Body of pancreas (tissue), 4 donors: ENCODE measurements at regions not wholly inside any gene's neighbourhood (a gene's known extent, or its start where the extent isn't known, plus 50 kb on each side); places are given as distances from the start of the nearest gene placed in this dataset.

Source experiments
- ATAC-seq: fragments of 150-250 bp; one replicate; pipeline ENCODE4 v1.9.1; 2016
- DNase-seq, 4 donors: peaks; one replicate each; pipeline ENCODE4 v3.0.0-alpha.2; 2019
- H3K27ac ChIP-seq, 4 donors: fragments of 200-600 bp; sonication (generic); 1 replicate in 3 of 4; 2 replicates in 1 of 4; pipeline versions ENCODE4 v1.5.1 to v1.6.1; 2016 to 2019; ENCODE audit warnings: mild to moderate bottlenecking in 1 of 4, mixed read lengths in 1 of 4, moderate library complexity in 1 of 4
- H3K27me3 ChIP-seq, 2 donors: fragments of 200-600 bp; sonication (generic); one replicate each; pipeline ENCODE4 v1.6.0; 2016; ENCODE audit warnings: mild to moderate bottlenecking in 1 of 2
- H3K36me3 ChIP-seq, 2 donors: fragments of 200-600 bp; sonication (generic); replicated peaks in 1 of 2; 2 replicates each; pipeline ENCODE4 v1.5.1; 2016; ENCODE audit warnings: low read depth in 2 of 2; ENCODE audit not compliant: insufficient read depth in 1 of 2
- H3K4me1 ChIP-seq: fragments of 200-600 bp; sonication (generic); one replicate; pipeline ENCODE4 v1.6.0; 2016
- H3K4me3 ChIP-seq, 2 donors: fragments of 200-600 bp; sonication (generic); 1 replicate in 1 of 2; 2 replicates in 1 of 2; pipeline ENCODE4 v1.5.1; 2016 to 2019
- H3K9me3 ChIP-seq, 3 donors: fragments of 200-600 bp; sonication (generic); 1 replicate in 2 of 3; 2 replicates in 1 of 3; pipeline ENCODE4 v1.5.1; 2016
- POLR2A ChIP-seq, 3 donors: fragments of 450-650 bp; IDR thresholded peaks; one replicate each; pipeline ENCODE4 v1.6.1; 2016; ENCODE audit warnings: antibody characterized with exemption in 3 of 3, mild to moderate bottlenecking in 2 of 3
- WGBS, 2 donors: methylation state at CpG; one replicate each; pipeline ENCODE4 v1.1.5; 2017; 5-methylcytosine and 5-hydroxymethylcytosine counted together
- intact Hi-C: fragments of 100-400 bp; cut with DNase I; formaldehyde crosslinking; loops from one replicate; pipeline ENCODE4 v1.15.1; 2023
- TF ChIP-seq, protein P1 (sequence below), 7 experiments: fragments of 450-650 bp in 4 of 7; fragments of 200-600 bp in 3 of 7; sonication (generic) in 3 of 7; IDR thresholded peaks; one replicate each; pipeline ENCODE4 v1.5.1; 2016 to 2019; ENCODE audit warnings: antibody characterized with exemption in 7 of 7

DNA sequence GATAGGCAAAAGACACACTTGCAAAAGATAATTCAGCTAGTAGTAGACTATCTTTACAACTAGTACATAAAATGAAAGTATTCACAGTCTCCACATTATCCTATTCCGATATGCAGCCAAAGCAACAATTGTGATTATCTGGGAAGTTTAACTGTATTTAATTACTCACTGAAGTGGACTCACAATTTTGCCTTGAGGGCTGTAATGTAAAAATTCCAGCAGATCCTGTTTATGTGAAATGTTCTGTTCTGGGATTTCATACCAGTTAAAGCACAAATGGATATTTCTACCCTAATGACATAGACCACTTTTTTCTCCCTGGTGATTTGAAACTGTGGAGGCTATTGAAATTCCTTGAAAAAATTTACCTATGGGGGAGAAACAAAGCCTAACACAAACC lies 474.4 kb upstream of the EDIL3 start:
- intact Hi-C loops, result no loop called here
- no peak for TF ChIP-seq POLR2A (IDR thresholded peaks at IDR 0.05)
- TF ChIP-seq, protein P1, sequence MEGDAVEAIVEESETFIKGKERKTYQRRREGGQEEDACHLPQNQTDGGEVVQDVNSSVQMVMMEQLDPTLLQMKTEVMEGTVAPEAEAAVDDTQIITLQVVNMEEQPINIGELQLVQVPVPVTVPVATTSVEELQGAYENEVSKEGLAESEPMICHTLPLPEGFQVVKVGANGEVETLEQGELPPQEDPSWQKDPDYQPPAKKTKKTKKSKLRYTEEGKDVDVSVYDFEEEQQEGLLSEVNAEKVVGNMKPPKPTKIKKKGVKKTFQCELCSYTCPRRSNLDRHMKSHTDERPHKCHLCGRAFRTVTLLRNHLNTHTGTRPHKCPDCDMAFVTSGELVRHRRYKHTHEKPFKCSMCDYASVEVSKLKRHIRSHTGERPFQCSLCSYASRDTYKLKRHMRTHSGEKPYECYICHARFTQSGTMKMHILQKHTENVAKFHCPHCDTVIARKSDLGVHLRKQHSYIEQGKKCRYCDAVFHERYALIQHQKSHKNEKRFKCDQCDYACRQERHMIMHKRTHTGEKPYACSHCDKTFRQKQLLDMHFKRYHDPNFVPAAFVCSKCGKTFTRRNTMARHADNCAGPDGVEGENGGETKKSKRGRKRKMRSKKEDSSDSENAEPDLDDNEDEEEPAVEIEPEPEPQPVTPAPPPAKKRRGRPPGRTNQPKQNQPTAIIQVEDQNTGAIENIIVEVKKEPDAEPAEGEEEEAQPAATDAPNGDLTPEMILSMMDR (IDR thresholded peaks at IDR 0.05), result no peak
- Histone ChIP-seq H3K4me1 (no peaks in the 10 kb centered on the region), H3K27me3 (no peaks in the 10 kb centered on the region), H3K36me3 (no peaks in the 10 kb centered on the region), H3K9me3 (no peaks in the 10 kb centered on the region), H3K27ac (no peak overlapping the region), H3K4me3 (no peak overlapping the region)
- 67 to 83% methylated on average over 1 of the region's 1 CpG for WGBS, 2 donors
- ATAC-seq, result no peak
- DNase-seq, result no peak

DNA sequence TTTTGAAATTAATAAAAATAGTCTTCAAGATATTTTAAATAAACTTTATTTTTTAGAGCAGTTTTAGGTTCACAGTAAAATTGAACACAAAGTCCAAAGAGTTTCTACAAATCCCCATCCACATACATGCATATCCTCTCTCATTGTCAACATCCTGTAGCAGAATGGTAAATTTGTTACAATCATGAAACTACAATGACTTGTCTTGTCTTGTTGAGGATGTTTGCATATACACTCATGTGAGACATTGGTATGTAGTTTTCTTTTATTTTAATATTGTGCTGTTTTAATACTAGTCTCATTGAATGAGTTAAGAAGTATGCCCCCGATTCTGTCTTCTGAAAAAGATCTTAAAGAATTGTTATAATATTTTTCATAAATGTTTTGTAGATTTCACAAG lies 447.0 kb upstream of the EDIL3 start:
- WGBS, 2 donors, result 58 to 69% methylated on average over 1 of the region's 1 CpG
- intact Hi-C loops, result no loop called here
- Histone ChIP-seq H3K27ac (no peak overlapping the region), H3K4me1 (no peaks in the 10 kb centered on the region), H3K27me3 (no peaks in the 10 kb centered on the region), H3K9me3 (peaks cover 0 to 4% (median 0%) of the 10 kb centered on the region in 3 donors), H3K4me3 (no peak overlapping the region), H3K36me3 (no peaks in the 10 kb centered on the region)
- TF ChIP-seq, protein P1 (IDR thresholded peaks at IDR 0.05), result no peak
- TF ChIP-seq POLR2A (IDR thresholded peaks at IDR 0.05), result no peak
- DNase-seq (no peak), ATAC-seq (no peak)

DNA sequence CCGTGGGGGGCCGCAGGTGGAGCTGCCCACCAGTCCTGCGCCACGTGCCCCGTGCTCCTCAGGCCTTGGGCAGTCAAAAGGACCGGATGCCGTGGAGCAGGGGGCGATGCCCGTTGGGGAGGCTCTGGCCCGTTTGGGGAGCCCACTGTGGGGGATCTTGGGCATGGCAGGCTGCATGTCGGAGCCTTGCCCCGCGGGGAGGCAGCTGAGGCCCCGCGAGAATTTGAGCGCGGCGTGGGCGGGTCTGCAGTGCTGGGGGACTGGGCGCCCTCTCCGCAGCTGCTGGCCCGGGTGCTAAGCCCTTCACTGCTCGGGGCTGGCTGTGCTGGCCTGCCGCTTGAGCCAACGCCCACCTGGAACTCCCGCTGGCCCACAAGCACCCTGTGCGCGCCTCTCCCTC lies 445.6 kb upstream of the EDIL3 start:
- ATAC-seq (no peak), DNase-seq (no peak)
- 81 to 88% methylated on average over 15 to 21 of the region's 28 CpGs for WGBS, 2 donors
- TF ChIP-seq POLR2A (IDR thresholded peaks at IDR 0.05), result no peak
- TF ChIP-seq, protein P1 (IDR thresholded peaks at IDR 0.05), result no peak
- Histone ChIP-seq H3K9me3 (peaks cover 0 to 4% (median 0%) of the 10 kb centered on the region in 3 donors), H3K36me3 (no peaks in the 10 kb centered on the region), H3K4me1 (no peaks in the 10 kb centered on the region), H3K4me3 (no peak overlapping the region), H3K27me3 (no peaks in the 10 kb centered on the region), H3K27ac (no peak overlapping the region)
- intact Hi-C loops, result no loop called here

DNA sequence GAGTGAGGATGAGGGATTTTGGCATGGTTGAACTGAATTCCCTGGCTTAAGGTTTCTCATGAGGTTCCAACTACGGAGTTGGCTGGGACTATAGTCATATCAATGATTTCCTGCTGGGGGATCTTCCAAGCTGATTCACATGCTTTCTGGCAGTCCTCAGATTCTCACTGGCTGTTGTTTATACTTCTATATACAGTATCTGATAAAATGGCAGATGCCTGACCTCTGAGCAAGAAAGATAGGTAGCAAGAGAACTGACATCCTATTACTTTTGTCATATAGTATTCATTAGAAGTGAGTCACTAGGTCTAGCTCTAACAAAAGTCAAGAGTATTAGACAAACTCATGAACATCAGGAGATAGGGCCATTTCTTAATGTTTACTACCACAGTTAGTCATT lies 440.9 kb upstream of the EDIL3 start:
- no peak for TF ChIP-seq POLR2A (IDR thresholded peaks at IDR 0.05)
- TF ChIP-seq, protein P1 (IDR thresholded peaks at IDR 0.05), result no peak
- 85 to 92% methylated on average over 1 of the region's 1 CpG for WGBS, 2 donors
- Histone ChIP-seq H3K4me3 (no peak overlapping the region), H3K27me3 (no peaks in the 10 kb centered on the region), H3K9me3 (peaks cover 0 to 4% (median 0%) of the 10 kb centered on the region in 3 donors), H3K36me3 (no peaks in the 10 kb centered on the region), H3K27ac (no peak overlapping the region), H3K4me1 (no peaks in the 10 kb centered on the region)
- DNase-seq, result no peak
- intact Hi-C loops, result no loop called here
- ATAC-seq, result no peak

DNA sequence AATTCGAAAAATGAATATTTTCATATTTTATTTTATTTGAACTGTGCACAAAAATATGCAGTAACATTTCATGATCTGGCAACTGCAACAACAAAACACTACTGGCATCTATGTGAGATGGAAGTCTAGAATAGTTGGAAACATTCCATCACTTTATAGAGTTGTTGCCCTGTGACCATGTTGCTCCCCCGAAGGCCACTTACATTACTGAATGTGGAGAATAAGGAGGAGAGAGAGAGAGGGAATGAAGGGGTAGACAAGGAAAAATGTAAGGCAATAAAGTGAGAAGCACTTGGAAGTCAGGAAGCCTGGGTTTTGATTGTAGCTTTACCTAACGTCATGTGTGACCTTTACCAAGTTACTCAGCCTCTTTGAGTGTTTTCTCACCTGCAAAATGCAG lies 437.2 kb upstream of the EDIL3 start:
- TF ChIP-seq POLR2A (IDR thresholded peaks at IDR 0.05), result no peak
- TF ChIP-seq, protein P1 (IDR thresholded peaks at IDR 0.05), result no peak
- H3K27me3 ChIP-seq, result no peaks in the 10 kb centered on the region
- intact Hi-C loops, result no loop called here
- no peaks in the 10 kb centered on the region for H3K9me3 ChIP-seq
- H3K4me1 ChIP-seq, result no peaks in the 10 kb centered on the region
- DNase-seq (no peak), ATAC-seq (no peak)
- H3K4me3 ChIP-seq, result no peak overlapping the region
- H3K36me3 ChIP-seq, result no peaks in the 10 kb centered on the region
- 50 to 57% methylated on average over 3 of the region's 3 CpGs for WGBS, 2 donors
- H3K27ac ChIP-seq, result no peak overlapping the region
